ENCODE measurements at regions not wholly inside any gene's neighbourhood (a gene's known extent, or its start where the extent isn't known, plus 50 kb on each side); places are given as distances from the start of the nearest gene placed in this dataset.
"Not testable (repeated sequence)": the region's sequence is repeated elsewhere in the genome, so short reads cannot be mapped to it uniquely, and the experiment has no call there.

GRCh38 chr5:174503461-174504265 is 220.7 kb upstream of the MSX2 start:
- H3K4me1 ChIP-seq, result peaks cover 5% of the 10 kb centered on the region
- intact Hi-C loops (cut with DNase I), result no loop called here
- H3K9me3 ChIP-seq, result no peaks in the 10 kb centered on the region
- peak in 1 of 2 donors; percentile 83 for DNase-seq (ENCODE audit: extremely low spot score in 2 of 2)
- H3K27ac ChIP-seq, result no peak overlapping the region
- TF ChIP-seq CTCF (IDR thresholded peaks at IDR 0.05) (no peak), POLR2AphosphoS5 (IDR thresholded peaks at IDR 0.05; ENCODE audit: insufficient read depth in 1 of 2, low read depth in 1 of 2) (peak in 1 of 2 donors; percentile 52)
- no peaks in the 10 kb centered on the region for H3K27me3 ChIP-seq
- H3K36me3 ChIP-seq, result no peaks in the 10 kb centered on the region
- H3K4me3 ChIP-seq, result no peak overlapping the region

GRCh38 chr5:174504266-174504726 is 220.1 kb upstream of the MSX2 start:
- peak in 1 of 2 donors; percentile 27 for DNase-seq (ENCODE audit: extremely low spot score in 2 of 2)
- intact Hi-C loops (cut with DNase I), result no loop called here
- peaks cover 5% of the 10 kb centered on the region for H3K4me1 ChIP-seq
- no peak overlapping the region for H3K4me3 ChIP-seq
- H3K27ac ChIP-seq, result no peak overlapping the region
- no peaks in the 10 kb centered on the region for H3K9me3 ChIP-seq
- TF ChIP-seq CTCF (IDR thresholded peaks at IDR 0.05), result no peak
- TF ChIP-seq POLR2A (IDR thresholded peaks at IDR 0.05), result no peak
- no peak for TF ChIP-seq POLR2AphosphoS5 (IDR thresholded peaks at IDR 0.05; ENCODE audit: insufficient read depth in 1 of 2, low read depth in 1 of 2)
- no peaks in the 10 kb centered on the region for H3K27me3 ChIP-seq
- H3K36me3 ChIP-seq, result no peaks in the 10 kb centered on the region

DNA sequence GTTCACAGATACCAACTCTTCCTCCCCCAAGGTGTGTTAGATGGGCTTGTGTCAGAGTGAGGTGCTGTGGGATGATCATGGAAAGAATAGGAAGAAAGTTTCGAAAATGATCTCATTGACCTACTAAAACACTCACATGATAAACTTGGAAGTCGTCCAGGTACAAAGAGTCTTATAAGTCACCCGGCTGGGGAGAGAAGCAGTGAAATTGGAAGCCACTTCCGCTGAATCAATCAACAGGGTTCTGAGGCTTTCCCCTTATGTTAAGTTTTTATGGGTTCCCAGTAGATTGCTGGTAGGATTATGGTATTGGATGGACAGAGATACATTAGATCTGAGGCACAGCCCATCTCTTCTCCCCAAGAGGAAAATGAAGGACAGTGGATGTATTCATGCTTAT is 218.8 kb upstream of the MSX2 start:
- Histone ChIP-seq H3K27ac (no peak overlapping the region), H3K27me3 (no peaks in the 10 kb centered on the region), H3K4me3 (no peak overlapping the region), H3K9me3 (no peaks in the 10 kb centered on the region), H3K36me3 (no peaks in the 10 kb centered on the region), H3K4me1 (peaks cover 5% of the 10 kb centered on the region)
- DNase-seq (ENCODE audit: extremely low spot score in 2 of 2), result no peak
- TF ChIP-seq POLR2AphosphoS5 (IDR thresholded peaks at IDR 0.05; ENCODE audit: insufficient read depth in 1 of 2, low read depth in 1 of 2) (no peak), POLR2A (IDR thresholded peaks at IDR 0.05) (no peak), CTCF (IDR thresholded peaks at IDR 0.05) (no peak)
- intact Hi-C loops (cut with DNase I), result no loop called here

DNA sequence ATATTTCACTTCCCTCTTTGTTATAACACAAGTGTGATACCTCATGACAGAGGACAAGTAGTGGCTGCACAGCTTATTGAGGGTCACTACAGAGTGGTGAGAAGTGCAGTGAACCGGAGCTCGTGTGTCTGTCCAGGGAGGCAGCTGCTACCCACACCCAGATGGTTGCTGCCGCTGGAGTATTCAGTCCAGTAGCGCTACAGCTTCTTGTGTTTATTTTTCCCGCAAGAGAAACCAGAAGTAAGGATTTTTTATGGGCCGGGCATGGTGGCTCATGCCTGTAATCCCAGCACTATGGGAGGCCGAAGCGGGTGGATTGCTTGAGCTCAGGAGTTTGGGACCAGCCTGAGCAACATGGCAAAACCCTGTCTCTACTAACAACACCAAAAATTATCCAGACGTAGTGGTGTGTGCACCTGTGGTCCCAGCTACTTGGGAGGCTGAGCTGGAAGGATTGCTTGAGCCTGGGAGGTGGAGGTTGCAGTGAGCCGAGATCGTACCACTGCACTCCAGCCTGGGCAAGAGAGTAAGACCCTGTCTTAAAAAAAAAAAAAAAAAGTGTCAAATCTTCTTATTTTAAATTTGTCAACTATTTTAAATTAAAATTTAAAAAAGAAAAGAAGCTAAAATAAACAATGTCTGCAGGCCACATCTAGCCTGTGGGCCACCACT is 213.5 kb upstream of the MSX2 start:
- H3K4me1 ChIP-seq; DNase-seq (ENCODE audit: extremely low spot score in 2 of 2); intact Hi-C loops (cut with DNase I); H3K4me3 ChIP-seq; H3K9me3 ChIP-seq; H3K27ac ChIP-seq; H3K36me3 ChIP-seq; H3K27me3 ChIP-seq: not testable (repeated sequence)

DNA sequence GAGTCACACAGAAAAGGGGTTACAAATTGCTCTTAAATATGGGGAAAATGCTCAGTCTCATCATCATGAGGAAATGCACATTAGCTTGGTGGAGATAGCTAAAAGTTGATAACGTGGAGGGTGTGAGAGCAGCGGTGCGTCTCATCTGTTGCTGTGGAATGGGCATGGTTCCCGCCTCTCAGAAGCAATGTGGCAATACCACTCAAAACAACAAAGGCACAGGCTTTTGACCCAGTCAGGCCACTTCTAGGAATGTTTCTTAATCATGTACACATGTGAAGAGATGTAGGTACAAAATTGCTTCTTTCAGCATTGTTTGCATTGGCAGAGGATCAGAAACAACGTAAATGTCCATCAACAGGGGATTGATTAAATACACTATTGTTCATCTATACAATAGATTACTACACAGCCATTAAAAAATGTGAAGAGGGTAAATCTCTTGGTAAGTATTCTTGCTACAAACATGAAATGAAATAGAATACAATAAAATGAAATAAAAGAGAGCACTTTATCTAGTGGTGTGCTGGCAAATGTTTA is 212.6 kb upstream of the MSX2 start:
- DNase-seq (ENCODE audit: extremely low spot score in 2 of 2), result no peak
- H3K9me3 ChIP-seq, result no peaks in the 10 kb centered on the region
- no peak overlapping the region for H3K4me3 ChIP-seq
- no peaks in the 10 kb centered on the region for H3K4me1 ChIP-seq
- H3K27me3 ChIP-seq, result no peaks in the 10 kb centered on the region
- TF ChIP-seq POLR2A (IDR thresholded peaks at IDR 0.05) (no peak), CTCF (IDR thresholded peaks at IDR 0.05) (no peak), POLR2AphosphoS5 (IDR thresholded peaks at IDR 0.05; ENCODE audit: insufficient read depth in 1 of 2, low read depth in 1 of 2) (no peak)
- H3K36me3 ChIP-seq, result no peaks in the 10 kb centered on the region
- no peak overlapping the region for H3K27ac ChIP-seq
- intact Hi-C loops (cut with DNase I), result no loop called here
